HCT116 (cell line): ENCODE measurements at regions not wholly inside any gene's neighbourhood (a gene's known extent, or its start where the extent isn't known, plus 50 kb on each side); places are given as distances from the start of the nearest gene placed in this dataset.

Experiments used
- ELF1 ChIP-seq: IDR thresholded peaks from 2 replicates; pipeline ENCODE4 v1.6.1; 2012; ENCODE audit warnings: low read depth, borderline replicate concordance
- EZH2 ChIP-seq: fragments of 200-600 bp; sonication (generic); IDR thresholded peaks from 2 replicates; pipeline ENCODE4 v1.6.1; 2017; ENCODE audit warnings: antibody characterized with exemption, mixed run types
- EZH2phosphoT487 ChIP-seq: fragments of 200-600 bp; IDR thresholded peaks from 2 replicates; pipeline ENCODE4 v1.6.1; 2018; ENCODE audit warnings: antibody characterized with exemption, borderline replicate concordance
- POLR2A ChIP-seq: IDR thresholded peaks from 2 replicates; pipeline ENCODE4 v1.7.0; 2011; ENCODE audit warnings: borderline replicate concordance; ENCODE audit not compliant: insufficient read depth, insufficient read length; ENCODE audit errors: extremely low read depth
- POLR2AphosphoS5 ChIP-seq: IDR thresholded peaks from 2 replicates; pipeline ENCODE4 v1.6.1; 2011; ENCODE audit warnings: mild to moderate bottlenecking, low read depth, low read length, moderate library complexity
- RAD21 ChIP-seq: IDR thresholded peaks from 2 replicates; pipeline ENCODE4 v1.6.1; 2012; ENCODE audit warnings: low read depth, mild to moderate bottlenecking
- SIN3A ChIP-seq: IDR thresholded peaks from 2 replicates; pipeline ENCODE4 v1.6.1; 2012; ENCODE audit warnings: low read depth
- SP1 ChIP-seq: IDR thresholded peaks from 2 replicates; pipeline ENCODE4 v1.6.1; 2012; ENCODE audit warnings: low read depth
- ZNF274 ChIP-seq: fragments of 200-500 bp; sonication (Bioruptor generic); IDR thresholded peaks from 2 replicates; pipeline ENCODE4 v1.6.1; 2014; ENCODE audit warnings: mild to moderate bottlenecking, low read depth, low read length, inconsistent platforms
- TF ChIP-seq, protein P1 (sequence below): IDR thresholded peaks from 2 replicates; pipeline ENCODE4 v1.6.1; 2012
- TF ChIP-seq, protein P2 (sequence below), 3 experiments: fragments of 200-600 bp in 1 of 3; sonication (generic) in 1 of 3; IDR thresholded peaks in 2 of 3; conservative IDR thresholded peaks in 1 of 3; 2 replicates each; pipeline ENCODE4 v1.5.1; 2012 to 2017; ENCODE audit warnings: low read depth in 2 of 3, low read length in 2 of 3, antibody characterized with exemption in 1 of 3, borderline replicate concordance in 1 of 3, control low read depth in 1 of 3, mild to moderate bottlenecking in 1 of 3, mixed read lengths in 1 of 3, mixed run types in 1 of 3, moderate library complexity in 1 of 3; ENCODE audit not compliant: insufficient read depth in 1 of 3
- TF ChIP-seq, protein P3 (sequence below): IDR thresholded peaks from 2 replicates; pipeline ENCODE4 v1.6.1; 2012

DNA sequence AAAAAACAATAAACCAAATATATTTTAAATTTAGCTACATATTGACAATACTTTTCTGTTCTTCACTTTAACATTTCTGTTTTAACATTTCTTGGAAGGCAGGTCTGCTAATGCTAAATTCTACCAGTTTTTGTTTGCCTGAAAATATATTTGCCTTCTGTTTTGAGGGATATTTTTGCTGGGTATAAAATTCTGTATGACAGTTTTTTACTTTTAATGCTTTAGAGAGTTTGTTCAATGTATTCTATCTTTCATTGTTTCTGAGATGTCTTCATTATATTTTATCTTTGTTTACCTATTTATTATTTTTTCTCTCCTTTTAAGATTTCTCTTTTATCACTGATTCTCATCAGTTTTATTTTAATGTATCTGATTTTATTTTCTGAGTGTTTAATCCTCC is 409.2 kb upstream of the DPP6 start:
- TF ChIP-seq, protein P1, sequence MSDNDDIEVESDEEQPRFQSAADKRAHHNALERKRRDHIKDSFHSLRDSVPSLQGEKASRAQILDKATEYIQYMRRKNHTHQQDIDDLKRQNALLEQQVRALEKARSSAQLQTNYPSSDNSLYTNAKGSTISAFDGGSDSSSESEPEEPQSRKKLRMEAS = no peak
- no peak for TF ChIP-seq EZH2
- no peak for TF ChIP-seq SIN3A
- TF ChIP-seq, protein P2, sequence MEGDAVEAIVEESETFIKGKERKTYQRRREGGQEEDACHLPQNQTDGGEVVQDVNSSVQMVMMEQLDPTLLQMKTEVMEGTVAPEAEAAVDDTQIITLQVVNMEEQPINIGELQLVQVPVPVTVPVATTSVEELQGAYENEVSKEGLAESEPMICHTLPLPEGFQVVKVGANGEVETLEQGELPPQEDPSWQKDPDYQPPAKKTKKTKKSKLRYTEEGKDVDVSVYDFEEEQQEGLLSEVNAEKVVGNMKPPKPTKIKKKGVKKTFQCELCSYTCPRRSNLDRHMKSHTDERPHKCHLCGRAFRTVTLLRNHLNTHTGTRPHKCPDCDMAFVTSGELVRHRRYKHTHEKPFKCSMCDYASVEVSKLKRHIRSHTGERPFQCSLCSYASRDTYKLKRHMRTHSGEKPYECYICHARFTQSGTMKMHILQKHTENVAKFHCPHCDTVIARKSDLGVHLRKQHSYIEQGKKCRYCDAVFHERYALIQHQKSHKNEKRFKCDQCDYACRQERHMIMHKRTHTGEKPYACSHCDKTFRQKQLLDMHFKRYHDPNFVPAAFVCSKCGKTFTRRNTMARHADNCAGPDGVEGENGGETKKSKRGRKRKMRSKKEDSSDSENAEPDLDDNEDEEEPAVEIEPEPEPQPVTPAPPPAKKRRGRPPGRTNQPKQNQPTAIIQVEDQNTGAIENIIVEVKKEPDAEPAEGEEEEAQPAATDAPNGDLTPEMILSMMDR (IDR thresholded peaks at IDR 0.05 in 2 of 3, conservative IDR thresholded peaks at IDR 0.05 in 1 of 3; ENCODE audit: borderline replicate concordance in 1 of 3, insufficient read depth in 1 of 3, low read depth in 2 of 3, low read length in 2 of 3) = no peak
- no peak for TF ChIP-seq SP1
- TF ChIP-seq POLR2A = no peak
- TF ChIP-seq RAD21 = no peak
- TF ChIP-seq EZH2phosphoT487 = no peak
- TF ChIP-seq ELF1 = no peak
- no peak for TF ChIP-seq ZNF274
- TF ChIP-seq POLR2AphosphoS5 = no peak
- TF ChIP-seq, protein P3, sequence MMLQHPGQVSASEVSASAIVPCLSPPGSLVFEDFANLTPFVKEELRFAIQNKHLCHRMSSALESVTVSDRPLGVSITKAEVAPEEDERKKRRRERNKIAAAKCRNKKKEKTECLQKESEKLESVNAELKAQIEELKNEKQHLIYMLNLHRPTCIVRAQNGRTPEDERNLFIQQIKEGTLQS = no peak
